Renal pelvis (tissue), 1 donor: ENCODE measurements at regions not wholly inside any gene's neighbourhood (a gene's known extent, or its start where the extent isn't known, plus 50 kb on each side); places are given as distances from the start of the nearest gene placed in this dataset.

Experiments
- DNase-seq: peaks from one replicate; pipeline ENCODE4 v3.0.0-alpha.2; 2013

GRCh38 chr5:135248801-135249231 is 150.2 kb downstream of the MACROH2A1 start:
- no peak for DNase-seq

GRCh38 chr5:135246923-135247795 is 151.9 kb downstream of the MACROH2A1 start:
- DNase-seq: no peak

- no peak for DNase-seq
Measured at GRCh38 chr5:135246605-135246922, 152.5 kb downstream of the MACROH2A1 start.

GRCh38 chr5:135245521-135246499 is 153.2 kb downstream of the MACROH2A1 start:
- DNase-seq: no peak

- no peak for DNase-seq
Measured at GRCh38 chr5:135244620-135245021, 154.4 kb downstream of the MACROH2A1 start.

- DNase-seq: peak; percentile 42
Measured at GRCh38 chr5:135243556-135244285, 155.3 kb downstream of the MACROH2A1 start.

GRCh38 chr5:135242866-135243555 is 156.0 kb downstream of the MACROH2A1 start:
- DNase-seq: no peak

- no peak for DNase-seq
Measured at GRCh38 chr5:135242021-135242865, 156.8 kb downstream of the MACROH2A1 start.

GRCh38 chr5:135241536-135241935 is 157.5 kb downstream of the MACROH2A1 start:
- DNase-seq: no peak

GRCh38 chr5:135240781-135241360 is 158.2 kb downstream of the MACROH2A1 start:
- no peak for DNase-seq

- DNase-seq: no peak
Measured at GRCh38 chr5:135240283-135240633, 158.8 kb downstream of the MACROH2A1 start.

GRCh38 chr5:135239453-135240282 is 159.4 kb downstream of the MACROH2A1 start:
- peak; percentile 54 for DNase-seq

GRCh38 chr5:135238622-135239452 is 160.2 kb downstream of the MACROH2A1 start:
- DNase-seq: no peak

GRCh38 chr5:135237748-135238103 is 161.3 kb downstream of the MACROH2A1 start:
- no peak for DNase-seq

- no peak for DNase-seq
Measured at GRCh38 chr5:135236908-135237747, 161.9 kb downstream of the MACROH2A1 start.

- DNase-seq: no peak
Measured at GRCh38 chr5:135236228-135236907, 162.7 kb downstream of the MACROH2A1 start.
